GM12874 (cell line): ENCODE measurements at regions not wholly inside any gene's neighbourhood (a gene's known extent, or its start where the extent isn't known, plus 50 kb on each side); places are given as distances from the start of the nearest gene placed in this dataset.

Source experiments
- CTCF ChIP-seq: IDR thresholded peaks from 2 replicates; pipeline ENCODE4 v1.5.1; 2011; ENCODE audit warnings: low read depth, mild to moderate bottlenecking, control low read depth, low read length, moderate library complexity; ENCODE audit not compliant: insufficient read depth

- no peak for TF ChIP-seq CTCF
Observed at GRCh38 chr9:11086561-11086960, 473.8 kb upstream of the PTPRD start.

GRCh38 chr9:11088821-11089374 is 476.1 kb upstream of the PTPRD start:
- no peak for TF ChIP-seq CTCF

- no peak for TF ChIP-seq CTCF
Observed at GRCh38 chr9:11092974-11093373, 480.2 kb upstream of the PTPRD start.

- no peak for TF ChIP-seq CTCF
Observed at GRCh38 chr9:11097020-11097419, 484.2 kb upstream of the PTPRD start.

GRCh38 chr9:11103525-11103924 is 490.7 kb upstream of the PTPRD start:
- no peak for TF ChIP-seq CTCF

- TF ChIP-seq CTCF = no peak
Observed at GRCh38 chr9:11107196-11107595, 494.4 kb upstream of the PTPRD start.

- no peak for TF ChIP-seq CTCF
Observed at GRCh38 chr9:11128156-11128555, 515.4 kb upstream of the PTPRD start.
